ENCODE measurements at regions not wholly inside any gene's neighbourhood (a gene's known extent, or its start where the extent isn't known, plus 50 kb on each side); places are given as distances from the start of the nearest gene placed in this dataset.
A peak's percentile ranks its signal among the peaks of the same experiment; 100 is the strongest.

DNA sequence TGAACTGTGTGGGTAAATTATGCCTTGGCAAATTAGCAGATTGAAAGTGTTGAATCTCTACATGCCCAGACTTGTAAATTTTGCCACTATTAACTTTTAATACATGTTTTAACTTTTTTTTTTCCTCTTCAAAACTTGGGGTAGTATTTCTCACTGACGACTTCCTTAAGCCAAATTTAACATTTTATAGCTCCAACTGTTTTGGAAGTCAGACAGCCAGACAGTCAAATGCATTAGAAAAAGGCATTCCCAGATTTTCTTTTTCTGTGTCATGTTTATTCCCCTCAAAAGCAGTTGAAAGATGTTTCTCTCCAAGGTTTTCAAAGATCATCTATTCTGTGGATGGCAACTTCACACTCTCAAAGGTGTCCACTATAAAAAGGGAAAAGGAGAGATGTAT lies 226.8 kb upstream of the FN1 start:
- WGBS, 3 donors: 39 to 56% (median 47%) methylated on average over 1 of the region's 1 CpG
- peaks cover 11% of the 10 kb centered on the region for H3K4me1 ChIP-seq (ENCODE audit: insufficient read depth)
- H3K27ac ChIP-seq: no peak overlapping the region
- H3K27me3 ChIP-seq: no peaks in the 10 kb centered on the region
- no peaks in the 10 kb centered on the region for H3K36me3 ChIP-seq
- TF ChIP-seq POLR2A (IDR thresholded peaks at IDR 0.05): no peak
- TF ChIP-seq EP300 (IDR thresholded peaks at IDR 0.05): no peak
- TF ChIP-seq CTCF (IDR thresholded peaks at IDR 0.05): no peak
- H3K9me3 ChIP-seq: no peaks in the 10 kb centered on the region
- H3K4me3 ChIP-seq: no peak overlapping the region
- no peak for DNase-seq
- intact Hi-C loops (cut with DNase I): no loop called here

DNA sequence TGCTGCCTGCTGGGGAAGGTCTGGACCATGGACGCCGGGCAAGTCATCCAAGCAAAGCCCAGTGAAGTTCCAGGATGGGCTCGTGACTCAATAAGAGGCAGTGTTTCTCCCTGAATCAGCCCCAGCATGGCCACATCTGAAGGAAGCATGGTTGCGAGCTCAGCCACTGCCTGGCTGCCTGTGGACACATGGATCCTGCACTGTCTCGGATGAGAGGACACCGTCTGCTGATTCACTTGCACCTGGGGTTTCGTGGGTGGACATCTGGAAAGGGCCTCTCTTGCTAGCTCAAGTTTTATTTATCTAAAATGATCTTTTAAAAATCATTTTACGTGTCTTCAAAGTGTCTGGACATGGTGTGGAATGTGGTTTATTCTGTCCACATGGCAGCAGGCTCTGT lies 224.8 kb upstream of the FN1 start:
- no peak for DNase-seq
- intact Hi-C loops (cut with DNase I): no loop called here
- Histone ChIP-seq H3K27me3 (no peaks in the 10 kb centered on the region), H3K9me3 (no peaks in the 10 kb centered on the region), H3K4me3 (no peak overlapping the region), H3K4me1 (ENCODE audit: insufficient read depth) (peaks cover 12% of the 10 kb centered on the region), H3K27ac (no peak overlapping the region), H3K36me3 (no peaks in the 10 kb centered on the region)
- TF ChIP-seq POLR2A (IDR thresholded peaks at IDR 0.05): no peak
- TF ChIP-seq EP300 (IDR thresholded peaks at IDR 0.05): no peak
- no peak for TF ChIP-seq CTCF (IDR thresholded peaks at IDR 0.05)
- 92 to 97% (median 95%) methylated on average over 8 of the region's 8 CpGs for WGBS, 3 donors

DNA sequence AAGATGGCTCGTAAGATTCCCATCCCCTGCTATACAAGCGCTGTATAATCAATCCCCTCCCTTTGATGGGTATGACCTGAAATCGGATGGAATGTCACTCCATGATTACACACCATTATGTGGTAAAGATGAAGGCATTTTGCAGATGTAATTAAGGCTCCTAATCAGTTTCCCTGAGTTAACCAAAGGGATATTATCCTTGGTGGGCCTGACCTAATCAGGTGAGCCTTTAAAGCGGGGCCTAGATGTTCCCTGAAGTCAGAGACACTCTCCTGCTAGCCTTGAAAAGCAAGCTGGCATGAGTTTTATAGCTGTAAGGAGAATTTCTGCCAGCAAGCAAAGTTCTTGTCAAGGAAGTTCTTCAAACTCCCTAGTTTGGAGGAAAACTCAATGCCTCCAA lies 223.8 kb upstream of the FN1 start:
- Histone ChIP-seq H3K9me3 (no peaks in the 10 kb centered on the region), H3K36me3 (no peaks in the 10 kb centered on the region), H3K4me3 (no peak overlapping the region), H3K4me1 (ENCODE audit: insufficient read depth) (peaks cover 17% of the 10 kb centered on the region), H3K27me3 (no peaks in the 10 kb centered on the region), H3K27ac (no peak overlapping the region)
- intact Hi-C loops (cut with DNase I): no loop called here
- 59 to 84% (median 83%) methylated on average over 4 of the region's 4 CpGs for WGBS, 3 donors
- no peak for TF ChIP-seq EP300 (IDR thresholded peaks at IDR 0.05)
- TF ChIP-seq POLR2A (IDR thresholded peaks at IDR 0.05): no peak
- TF ChIP-seq CTCF (IDR thresholded peaks at IDR 0.05): no peak
- DNase-seq: no peak

- DNase-seq: no peak
- Histone ChIP-seq H3K4me3 (no peak overlapping the region), H3K27ac (peak overlapping the region in 1 of 2 donors; percentile 49), H3K36me3 (no peaks in the 10 kb centered on the region), H3K27me3 (no peaks in the 10 kb centered on the region), H3K4me1 (ENCODE audit: insufficient read depth) (peaks cover 19% of the 10 kb centered on the region), H3K9me3 (no peaks in the 10 kb centered on the region)
- TF ChIP-seq CTCF (IDR thresholded peaks at IDR 0.05) (no peak), EP300 (IDR thresholded peaks at IDR 0.05) (no peak), POLR2A (IDR thresholded peaks at IDR 0.05) (no peak)
- intact Hi-C loops (cut with DNase I): no loop called here
- 20 to 29% (median 24%) methylated on average over 4 of the region's 4 CpGs for WGBS, 3 donors
Observed at GRCh38 chr2:215658635-215659305, 222.9 kb upstream of the FN1 start.

Data from ovary (tissue), 7 donors.